HPDE6-E6E7 (cell line): ENCODE measurements at regions not wholly inside any gene's neighbourhood (a gene's known extent, or its start where the extent isn't known, plus 50 kb on each side); places are given as distances from the start of the nearest gene placed in this dataset.

Experiments
- DNase-seq: peaks from one replicate; pipeline ENCODE4 v3.0.0; 2011; ENCODE audit warnings: missing footprints; ENCODE audit errors: extremely low spot score

DNA sequence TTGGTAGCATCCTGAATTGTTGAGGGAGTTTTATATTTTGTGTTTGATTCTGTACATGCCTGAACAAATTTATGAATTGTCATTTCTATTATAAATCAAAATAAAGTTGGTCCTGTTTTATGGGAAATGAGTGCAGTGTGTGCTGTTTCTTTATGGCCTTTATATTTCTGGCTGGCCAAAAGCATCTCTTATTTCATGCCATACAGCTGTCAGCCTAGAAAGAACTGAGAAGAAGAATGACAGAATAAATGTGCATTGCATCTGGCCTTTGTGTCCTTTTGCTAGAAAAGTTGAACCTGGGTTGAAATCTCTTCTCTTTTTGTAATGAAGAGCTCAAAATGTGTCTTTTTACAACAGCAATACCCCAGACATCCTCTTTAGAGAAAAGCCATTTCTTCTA lies 474.7 kb upstream of the LRATD1 start:
- DNase-seq = no peak

GRCh38 chr2:14180333-14180732 lies 452.2 kb upstream of the LRATD1 start:
- no peak for DNase-seq

GRCh38 chr2:14182227-14182946 lies 450.1 kb upstream of the LRATD1 start:
- DNase-seq = no peak

DNA sequence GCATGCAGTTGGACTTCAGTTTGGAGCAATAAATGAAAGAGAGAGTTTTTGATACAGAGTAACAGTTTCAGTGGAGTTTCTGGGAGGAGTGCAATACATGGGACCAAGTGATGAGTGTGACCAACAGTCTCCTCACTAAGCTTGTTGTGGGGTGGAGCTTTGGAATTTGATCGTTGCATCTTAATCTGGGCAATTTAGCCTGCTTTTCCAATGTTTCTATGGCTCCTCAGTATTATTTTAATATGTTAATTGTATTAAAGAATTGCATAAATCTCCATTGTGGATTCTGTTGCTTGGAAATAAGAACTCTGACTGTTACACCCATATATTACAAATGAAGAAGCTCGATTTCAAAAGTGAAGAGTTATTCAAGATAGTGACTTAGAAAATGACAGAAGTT lies 446.6 kb upstream of the LRATD1 start:
- DNase-seq = no peak

- DNase-seq = no peak
These were observed 444.1 kb upstream of the LRATD1 start for GRCh38 chr2:14188446-14188845.

GRCh38 chr2:14189929-14190328 lies 442.6 kb upstream of the LRATD1 start:
- no peak for DNase-seq

GRCh38 chr2:14194233-14194632 lies 438.3 kb upstream of the LRATD1 start:
- no peak for DNase-seq

- no peak for DNase-seq
These were observed 435.2 kb upstream of the LRATD1 start for GRCh38 chr2:14197293-14197692.

DNA sequence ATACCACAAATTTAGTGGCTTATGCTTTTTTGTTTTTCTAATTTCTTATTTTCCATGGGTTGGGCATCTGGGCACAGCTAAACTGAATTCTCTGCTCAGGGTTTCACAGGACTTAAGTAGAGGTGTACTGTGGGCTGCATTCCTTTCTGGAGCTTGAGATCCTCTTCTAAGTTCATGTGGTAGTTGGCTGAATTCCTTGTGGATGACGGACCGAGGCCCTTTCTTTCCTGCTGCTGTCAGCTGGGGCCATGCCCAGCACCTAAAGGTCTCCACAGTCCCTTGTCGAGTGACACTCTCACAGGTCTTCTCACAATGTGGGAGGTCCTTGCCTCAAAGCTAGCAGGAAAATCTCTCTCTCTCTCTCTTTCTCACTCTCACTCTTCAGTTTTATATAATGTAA lies 433.5 kb upstream of the LRATD1 start:
- no peak for DNase-seq

DNA sequence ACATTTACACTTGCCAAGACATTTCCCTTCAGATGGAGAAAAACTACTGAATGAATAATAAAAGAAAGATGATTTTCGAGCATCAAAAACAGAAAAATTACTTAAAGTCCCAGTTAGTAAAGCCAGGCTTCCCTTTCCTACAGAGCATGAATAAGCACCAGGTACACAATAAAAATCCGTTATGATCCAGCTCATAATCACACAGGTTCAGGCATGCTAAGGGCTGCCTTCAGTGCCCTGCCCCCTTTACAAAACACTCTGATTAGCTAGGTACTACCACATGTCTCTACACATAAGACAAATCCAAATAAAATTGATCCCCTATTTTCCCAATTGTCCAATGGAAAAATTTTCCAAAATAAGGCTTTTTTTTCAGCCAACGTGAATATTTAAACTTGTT lies 413.2 kb upstream of the LRATD1 start:
- DNase-seq = peak; percentile 1

- DNase-seq = peak; percentile 9
These were observed 412.4 kb upstream of the LRATD1 start for GRCh38 chr2:14220101-14220500.

- no peak for DNase-seq
These were observed 411.1 kb upstream of the LRATD1 start for GRCh38 chr2:14221466-14221865.

DNA sequence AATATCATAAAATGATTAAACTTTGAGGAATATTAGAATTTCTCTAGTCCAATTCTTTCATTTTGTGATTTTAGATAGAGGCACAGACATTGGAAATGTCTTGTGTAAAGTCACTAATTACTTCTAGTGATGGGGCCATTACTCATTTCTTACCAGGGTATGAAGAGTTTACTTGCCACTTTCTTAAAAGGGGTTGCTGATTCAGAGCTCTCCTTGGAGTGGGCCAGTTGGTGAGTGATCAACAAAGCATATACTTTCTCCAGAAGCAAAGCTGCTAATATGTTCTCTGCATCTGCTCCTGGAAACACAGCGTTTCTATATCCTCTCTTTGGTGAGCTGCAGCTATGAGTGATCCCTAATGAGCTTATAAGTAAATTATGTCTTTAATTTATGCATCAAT lies 408.9 kb upstream of the LRATD1 start:
- no peak for DNase-seq

GRCh38 chr2:14231391-14231898 lies 401.1 kb upstream of the LRATD1 start:
- DNase-seq = no peak

- no peak for DNase-seq
These were observed 400.3 kb upstream of the LRATD1 start for GRCh38 chr2:14232217-14232616.

DNA sequence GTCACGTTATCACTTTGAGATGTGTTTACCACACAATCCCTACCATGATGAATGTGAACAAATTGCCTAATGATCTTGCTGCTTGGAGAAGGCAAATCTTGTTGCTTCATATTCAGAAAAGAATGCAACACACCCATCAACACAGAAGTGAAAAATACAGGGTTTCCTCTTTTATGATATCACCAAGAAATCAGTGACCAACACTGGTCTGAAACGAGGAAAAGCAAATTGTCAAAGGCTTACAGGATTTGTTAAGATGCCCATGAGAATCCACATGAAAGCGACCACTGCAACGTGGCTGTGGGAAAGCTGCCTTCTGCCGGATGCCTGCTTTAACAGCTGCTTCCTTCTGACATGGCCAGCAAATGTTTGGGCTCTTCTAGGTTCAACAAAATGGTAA lies 397.6 kb upstream of the LRATD1 start:
- no peak for DNase-seq

- no peak for DNase-seq
These were observed 396.9 kb upstream of the LRATD1 start for GRCh38 chr2:14235667-14236066.

DNA sequence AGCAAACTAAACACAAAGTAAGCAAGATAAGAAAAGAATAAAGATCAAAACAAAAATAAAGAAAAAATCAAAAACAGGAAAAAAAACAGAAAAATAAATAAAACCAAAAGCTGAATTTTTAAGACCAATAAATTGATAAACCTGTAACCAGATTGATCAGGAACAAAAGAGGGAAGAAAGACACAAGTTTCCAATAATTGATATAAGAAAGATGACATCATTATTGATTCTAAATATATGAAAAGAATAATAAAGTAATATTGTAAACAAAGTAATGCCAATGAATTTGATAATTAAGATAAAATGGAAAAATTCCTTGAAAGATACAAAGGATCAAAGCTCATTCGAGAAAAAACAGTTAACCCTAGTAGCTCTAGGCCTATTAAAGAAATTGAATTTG lies 394.6 kb upstream of the LRATD1 start:
- no peak for DNase-seq

GRCh38 chr2:14239605-14240004 lies 392.9 kb upstream of the LRATD1 start:
- no peak for DNase-seq

DNA sequence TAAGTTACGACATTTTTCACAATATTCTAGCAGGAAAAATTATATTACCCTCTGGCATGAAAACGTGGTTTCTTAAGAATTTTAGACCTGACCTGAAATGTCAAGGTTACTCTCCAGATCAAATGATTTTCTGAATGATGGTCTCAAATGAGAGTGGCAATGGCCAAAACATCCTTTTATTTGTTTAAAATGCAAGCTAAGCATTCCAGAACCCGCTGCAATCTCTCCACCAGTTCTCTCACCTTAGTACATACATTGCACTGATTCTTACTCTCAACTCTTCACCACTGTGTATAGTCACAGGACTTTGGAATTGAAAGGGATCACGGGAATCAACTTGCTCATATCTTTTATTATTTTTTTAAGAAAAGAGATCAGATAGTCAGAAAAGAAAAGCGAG lies 391.6 kb upstream of the LRATD1 start:
- no peak for DNase-seq

GRCh38 chr2:14245901-14246300 lies 386.6 kb upstream of the LRATD1 start:
- DNase-seq = no peak

DNA sequence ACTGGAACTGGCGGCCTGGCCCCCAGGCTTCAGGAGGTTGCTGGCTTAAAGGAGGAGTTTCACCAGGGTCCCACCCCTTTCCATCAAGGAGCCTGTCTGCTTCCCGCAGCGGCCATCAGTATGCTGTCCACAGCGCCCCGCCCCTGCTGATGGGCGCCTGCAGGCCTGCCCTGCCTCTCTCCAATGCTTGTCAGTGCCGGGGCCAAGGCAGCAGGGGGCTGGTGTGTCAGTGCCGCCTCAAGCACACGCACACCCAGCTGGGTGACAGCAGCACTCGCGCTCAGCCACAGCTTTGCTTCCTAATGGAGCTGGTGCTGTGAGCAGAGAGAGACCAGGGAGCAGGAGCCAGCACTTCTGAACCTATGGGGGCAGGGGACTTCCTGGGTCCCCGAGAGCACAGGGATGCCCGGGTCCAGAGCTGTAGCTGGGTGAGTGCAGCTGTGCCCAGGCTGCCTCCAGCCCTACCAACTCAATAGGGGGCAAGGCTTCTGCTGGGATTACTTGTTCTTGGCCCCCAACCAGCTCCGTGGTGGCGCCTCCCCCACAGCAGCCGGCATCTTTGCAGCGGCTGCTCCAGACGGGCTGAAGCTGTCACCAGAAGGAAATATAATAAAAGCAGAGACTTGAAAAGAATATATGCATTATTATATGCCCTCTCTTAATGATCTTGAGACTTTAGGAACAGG lies 377.2 kb upstream of the LRATD1 start:
- DNase-seq = no peak

DNA sequence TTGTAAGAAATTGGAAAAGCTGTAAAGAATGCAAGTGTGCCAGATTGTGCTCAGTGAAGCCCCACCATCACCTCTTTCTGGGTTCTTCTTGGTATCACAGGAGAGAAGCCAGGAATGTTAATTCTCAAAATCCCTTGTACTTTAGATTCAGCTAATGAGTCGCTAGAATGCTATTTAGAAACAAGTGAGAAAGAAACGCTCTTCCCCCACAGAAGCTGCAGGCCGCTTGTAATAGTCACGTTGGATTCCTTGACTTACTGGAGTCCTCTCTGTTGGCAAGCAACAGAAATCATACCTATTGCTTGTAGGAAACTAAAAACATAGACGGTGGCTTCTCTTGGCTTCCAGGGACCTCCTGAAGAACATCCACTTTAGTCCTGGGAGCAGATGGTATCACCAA lies 375.6 kb upstream of the LRATD1 start:
- peak; percentile 1 for DNase-seq
